Activated CD4-positive, alpha-beta T cell treated with anti-CD3 and anti-CD28 coated beads, Interleukin-2, Interleukin-6, amounts not matched to agents 100 ng/mL and 50 ng/mL, durations not matched to agents 16 hours and 8 hours (primary cell): ENCODE measurements at regions not wholly inside any gene's neighbourhood (a gene's known extent, or its start where the extent isn't known, plus 50 kb on each side); places are given as distances from the start of the nearest gene placed in this dataset.

ENCODE experiments used
- DNase-seq: peaks from one replicate; pipeline ENCODE4 v3.0.0-alpha.2; 2020

GRCh38 chr14:96931751-96932150 is 134.6 kb downstream of the VRK1 start:
- DNase-seq: no peak

GRCh38 chr14:96934638-96935330 is 137.6 kb downstream of the VRK1 start:
- DNase-seq: no peak

GRCh38 chr14:96938946-96939345 is 141.8 kb downstream of the VRK1 start:
- DNase-seq: no peak

GRCh38 chr14:96940009-96940408 is 142.8 kb downstream of the VRK1 start:
- DNase-seq: no peak

- DNase-seq: no peak
Observed at GRCh38 chr14:96944297-96944696, 147.1 kb downstream of the VRK1 start.

- no peak for DNase-seq
Observed at GRCh38 chr14:96945721-96946120, 148.5 kb downstream of the VRK1 start.

- no peak for DNase-seq
Observed at GRCh38 chr14:96949594-96949993, 152.4 kb downstream of the VRK1 start.

- DNase-seq: no peak
Observed at GRCh38 chr14:96951511-96951910, 154.3 kb downstream of the VRK1 start.

- no peak for DNase-seq
Observed at GRCh38 chr14:96953087-96953874, 156.1 kb downstream of the VRK1 start.

GRCh38 chr14:96953875-96954185 is 156.6 kb downstream of the VRK1 start:
- no peak for DNase-seq

GRCh38 chr14:96956464-96957239 is 159.5 kb downstream of the VRK1 start:
- DNase-seq: no peak

GRCh38 chr14:96958057-96958456 is 160.9 kb downstream of the VRK1 start:
- no peak for DNase-seq

GRCh38 chr14:96959992-96960391 is 162.8 kb downstream of the VRK1 start:
- DNase-seq: no peak

GRCh38 chr14:96960598-96961116 is 163.5 kb downstream of the VRK1 start:
- no peak for DNase-seq

- DNase-seq: no peak
Observed at GRCh38 chr14:96961895-96962294, 164.7 kb downstream of the VRK1 start.

GRCh38 chr14:96962337-96962736 is 165.2 kb downstream of the VRK1 start:
- peak; percentile 42 for DNase-seq

GRCh38 chr14:96964726-96965415 is 167.7 kb downstream of the VRK1 start:
- DNase-seq: no peak

- DNase-seq: no peak
Observed at GRCh38 chr14:96965885-96966595, 168.9 kb downstream of the VRK1 start.

- no peak for DNase-seq
Observed at GRCh38 chr14:96975116-96975515, 177.9 kb downstream of the VRK1 start.

- no peak for DNase-seq
Observed at GRCh38 chr14:96978525-96979272, 181.5 kb downstream of the VRK1 start.

- no peak for DNase-seq
Observed at GRCh38 chr14:96979611-96980074, 182.5 kb downstream of the VRK1 start.
